Mesothelial cell of epicardium (in vitro differentiated cells): ENCODE measurements at regions not wholly inside any gene's neighbourhood (a gene's known extent, or its start where the extent isn't known, plus 50 kb on each side); places are given as distances from the start of the nearest gene placed in this dataset.

ENCODE experiments used
- DNase-seq, 2 experiments: peaks; one replicate each; pipeline ENCODE4 v3.0.0; 2021; ENCODE audit warnings: low spot score in 2 of 2; ENCODE audit not compliant: unreplicated experiment in 2 of 2
- H3K27ac Mint-ChIP-seq: 2 replicates; pipeline ENCODE4 v1.8.0; 2021; ENCODE audit warnings: mixed read lengths
- H3K27me3 Mint-ChIP-seq: 2 replicates; pipeline ENCODE4 v1.8.0; 2021; ENCODE audit warnings: low read depth, mixed read lengths
- H3K36me3 Mint-ChIP-seq: 2 replicates; pipeline ENCODE4 v1.8.0; 2021; ENCODE audit warnings: mixed read lengths
- H3K4me1 Mint-ChIP-seq: 2 replicates; pipeline ENCODE4 v1.8.0; 2021; ENCODE audit warnings: mixed read lengths
- H3K4me3 Mint-ChIP-seq: 2 replicates; pipeline ENCODE4 v1.8.0; 2021; ENCODE audit warnings: mild to moderate bottlenecking, moderate library complexity, mixed read lengths
- H3K9me3 Mint-ChIP-seq: 2 replicates; pipeline ENCODE4 v1.8.0; 2021; ENCODE audit warnings: mixed read lengths
- TF ChIP-seq, protein P1 (sequence below): fragments of 200-600 bp; sonication (generic); IDR thresholded peaks from one replicate; pipeline ENCODE4 v1.5.0; 2021; ENCODE audit warnings: antibody characterized with exemption; ENCODE audit not compliant: unreplicated experiment

DNA sequence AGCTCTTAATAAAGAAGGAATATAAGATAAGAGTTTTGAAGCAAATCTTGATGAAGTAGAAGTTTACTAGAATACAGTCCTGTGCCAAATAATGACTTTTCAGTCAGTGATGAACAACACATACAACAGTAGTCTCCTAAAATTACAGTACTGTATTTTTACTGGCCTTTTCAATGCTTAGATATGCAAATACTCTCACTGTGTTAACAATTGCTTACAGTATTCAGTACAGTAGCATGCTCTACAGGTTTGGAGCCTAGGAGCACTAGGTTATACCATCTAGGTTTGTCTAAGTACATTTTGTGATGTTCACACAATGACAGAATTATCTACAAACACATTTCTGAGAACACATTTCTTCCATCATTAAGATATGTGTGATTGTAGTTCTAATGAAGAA lies 316.7 kb upstream of the KLHL1 start:
- DNase-seq = no peak
- Mint-ChIP-seq H3K4me3 (no peak overlapping the region), H3K9me3 (no peaks in the 10 kb centered on the region), H3K4me1 (no peaks in the 10 kb centered on the region), H3K27me3 (no peaks in the 10 kb centered on the region), H3K27ac (no peak overlapping the region), H3K36me3 (no peaks in the 10 kb centered on the region)
- TF ChIP-seq, protein P1, sequence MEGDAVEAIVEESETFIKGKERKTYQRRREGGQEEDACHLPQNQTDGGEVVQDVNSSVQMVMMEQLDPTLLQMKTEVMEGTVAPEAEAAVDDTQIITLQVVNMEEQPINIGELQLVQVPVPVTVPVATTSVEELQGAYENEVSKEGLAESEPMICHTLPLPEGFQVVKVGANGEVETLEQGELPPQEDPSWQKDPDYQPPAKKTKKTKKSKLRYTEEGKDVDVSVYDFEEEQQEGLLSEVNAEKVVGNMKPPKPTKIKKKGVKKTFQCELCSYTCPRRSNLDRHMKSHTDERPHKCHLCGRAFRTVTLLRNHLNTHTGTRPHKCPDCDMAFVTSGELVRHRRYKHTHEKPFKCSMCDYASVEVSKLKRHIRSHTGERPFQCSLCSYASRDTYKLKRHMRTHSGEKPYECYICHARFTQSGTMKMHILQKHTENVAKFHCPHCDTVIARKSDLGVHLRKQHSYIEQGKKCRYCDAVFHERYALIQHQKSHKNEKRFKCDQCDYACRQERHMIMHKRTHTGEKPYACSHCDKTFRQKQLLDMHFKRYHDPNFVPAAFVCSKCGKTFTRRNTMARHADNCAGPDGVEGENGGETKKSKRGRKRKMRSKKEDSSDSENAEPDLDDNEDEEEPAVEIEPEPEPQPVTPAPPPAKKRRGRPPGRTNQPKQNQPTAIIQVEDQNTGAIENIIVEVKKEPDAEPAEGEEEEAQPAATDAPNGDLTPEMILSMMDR = no peak

DNA sequence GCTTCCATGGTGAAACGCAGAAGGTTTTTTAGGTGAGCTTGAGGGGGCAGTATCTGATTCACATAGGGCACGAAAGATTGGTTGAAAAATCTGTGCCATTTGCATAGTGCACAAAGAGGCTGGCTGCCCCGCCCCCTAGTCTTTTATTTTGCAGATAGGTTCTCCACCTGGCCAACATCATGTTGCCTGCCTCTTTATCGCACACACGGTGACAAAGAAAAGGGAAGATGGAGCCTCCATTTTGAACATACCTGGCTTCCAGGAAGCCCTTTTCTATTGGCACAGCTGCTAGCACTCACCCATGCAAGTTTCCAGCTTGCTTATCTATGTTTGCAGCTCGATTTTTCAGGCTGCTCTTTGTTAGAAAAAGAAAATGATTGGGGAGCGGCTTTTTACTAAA lies 316.2 kb upstream of the KLHL1 start:
- Mint-ChIP-seq H3K27me3 (no peaks in the 10 kb centered on the region), H3K4me1 (no peaks in the 10 kb centered on the region), H3K36me3 (no peaks in the 10 kb centered on the region), H3K27ac (no peak overlapping the region), H3K4me3 (no peak overlapping the region), H3K9me3 (no peaks in the 10 kb centered on the region)
- DNase-seq = no peak
- TF ChIP-seq, protein P1 = no peak

DNA sequence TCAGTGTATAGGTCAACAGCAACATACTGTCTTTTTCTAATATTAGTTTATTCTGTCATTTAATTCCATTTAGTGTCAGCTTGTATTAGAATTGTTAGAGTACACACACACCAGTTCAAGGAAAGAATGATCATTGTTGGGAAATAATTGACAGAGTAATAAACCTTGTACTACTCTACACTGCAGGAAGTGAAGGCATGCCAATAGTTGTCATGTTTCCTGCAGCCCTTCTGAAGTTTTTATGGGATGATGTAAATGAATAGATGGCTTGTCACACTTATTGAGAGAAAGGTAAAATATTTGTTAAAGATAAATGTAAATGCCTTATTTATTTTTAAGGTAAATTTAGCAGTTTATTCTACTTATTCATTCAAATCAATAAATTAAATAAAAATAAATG lies 306.9 kb upstream of the KLHL1 start:
- Mint-ChIP-seq H3K27ac (no peak overlapping the region), H3K9me3 (no peaks in the 10 kb centered on the region), H3K36me3 (no peaks in the 10 kb centered on the region), H3K4me3 (no peak overlapping the region), H3K4me1 (no peaks in the 10 kb centered on the region), H3K27me3 (no peaks in the 10 kb centered on the region)
- no peak for DNase-seq
- TF ChIP-seq, protein P1 = no peak

DNA sequence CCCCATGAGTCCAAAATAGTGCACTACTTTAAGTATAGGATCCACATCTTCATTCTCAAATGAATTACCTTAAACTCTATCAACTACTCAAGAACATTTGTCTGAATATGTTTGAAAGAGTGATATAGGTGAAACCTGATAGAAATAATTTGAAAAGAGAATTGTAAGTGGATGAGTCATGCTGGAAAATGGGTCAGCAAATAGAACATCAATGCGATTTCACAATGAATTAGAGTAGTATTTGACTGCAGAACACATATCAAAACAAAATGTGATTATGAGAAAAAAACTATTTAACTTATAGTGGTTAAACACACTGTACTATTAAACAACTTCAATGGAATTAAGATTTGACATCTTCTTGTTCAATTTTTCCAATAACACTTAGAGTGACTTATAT lies 300.6 kb upstream of the KLHL1 start:
- no peak for DNase-seq
- Mint-ChIP-seq H3K4me1 (no peaks in the 10 kb centered on the region), H3K27me3 (no peaks in the 10 kb centered on the region), H3K4me3 (no peak overlapping the region), H3K27ac (no peak overlapping the region), H3K9me3 (no peaks in the 10 kb centered on the region), H3K36me3 (no peaks in the 10 kb centered on the region)
- TF ChIP-seq, protein P1 = no peak

DNA sequence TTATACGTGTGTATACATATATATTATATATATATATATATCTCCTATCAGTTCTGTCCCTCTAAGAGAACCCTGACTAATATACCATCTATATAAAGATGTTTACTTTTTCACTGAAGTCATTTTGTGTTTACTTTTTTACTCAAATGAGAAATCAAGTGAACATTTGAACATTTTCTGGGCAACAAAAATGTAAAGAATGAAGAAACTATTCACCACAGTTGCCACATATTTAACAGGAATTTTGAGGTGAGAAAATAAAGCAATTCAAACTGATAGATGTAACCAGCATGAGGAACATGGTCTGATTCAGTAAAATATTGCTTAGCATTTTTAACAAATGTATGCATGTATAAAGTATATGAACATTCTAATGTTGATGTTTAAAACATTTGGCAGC lies 299.2 kb upstream of the KLHL1 start:
- no peak overlapping the region for H3K4me3 Mint-ChIP-seq
- H3K9me3 Mint-ChIP-seq = no peaks in the 10 kb centered on the region
- TF ChIP-seq, protein P1 = no peak
- H3K27me3 Mint-ChIP-seq = no peaks in the 10 kb centered on the region
- no peaks in the 10 kb centered on the region for H3K36me3 Mint-ChIP-seq
- no peak overlapping the region for H3K27ac Mint-ChIP-seq
- no peak for DNase-seq
- no peaks in the 10 kb centered on the region for H3K4me1 Mint-ChIP-seq

DNA sequence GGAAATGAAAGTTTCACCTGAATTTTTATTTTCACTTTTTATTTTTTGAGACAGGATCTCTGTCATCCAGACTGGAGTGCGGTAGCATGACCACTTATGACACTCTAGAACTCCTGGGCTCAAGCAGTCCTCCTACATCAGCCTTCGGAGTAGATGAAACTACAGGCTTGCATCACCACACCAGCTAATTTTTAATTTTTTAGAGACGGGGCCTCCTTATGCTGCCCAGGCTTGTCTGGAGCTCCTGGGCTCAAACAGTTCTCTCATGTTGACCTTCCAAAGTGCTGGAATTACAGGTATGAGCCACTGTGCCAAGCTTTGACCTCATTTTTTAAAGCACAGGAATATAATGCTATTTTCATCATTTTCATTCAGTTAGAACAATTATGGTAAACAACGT lies 297.0 kb upstream of the KLHL1 start:
- TF ChIP-seq, protein P1 = no peak
- H3K4me1 Mint-ChIP-seq = no peaks in the 10 kb centered on the region
- no peak for DNase-seq
- no peak overlapping the region for H3K4me3 Mint-ChIP-seq
- H3K27ac Mint-ChIP-seq = no peak overlapping the region
- no peaks in the 10 kb centered on the region for H3K27me3 Mint-ChIP-seq
- no peaks in the 10 kb centered on the region for H3K36me3 Mint-ChIP-seq
- H3K9me3 Mint-ChIP-seq = no peaks in the 10 kb centered on the region
